Fibroblast of lung (primary cell): ENCODE measurements at regions not wholly inside any gene's neighbourhood (a gene's known extent, or its start where the extent isn't known, plus 50 kb on each side); places are given as distances from the start of the nearest gene placed in this dataset.
"Not testable (repeated sequence)": the region's sequence is repeated elsewhere in the genome, so short reads cannot be mapped to it uniquely, and the experiment has no call there.

ENCODE experiments used
- DNase-seq, 2 donors: peaks; one replicate each; pipeline versions ENCODE4 v3.0.0 to v3.0.0-alpha.2; 2010; ENCODE audit warnings: low read depth in 2 of 2
- H2AFZ ChIP-seq: 2 replicates; pipeline ENCODE4 v1.5.1; 2012; ENCODE audit warnings: low read length, control low read depth, inconsistent platforms
- H3K27ac ChIP-seq: 2 replicates; pipeline ENCODE4 v1.5.1; 2011; ENCODE audit warnings: low read length, control low read depth; ENCODE audit not compliant: insufficient read depth
- H3K27me3 ChIP-seq: 2 replicates; pipeline ENCODE4 v1.5.1; 2011; ENCODE audit warnings: mild to moderate bottlenecking, low read length; ENCODE audit not compliant: control insufficient read depth, insufficient read depth
- H3K36me3 ChIP-seq: 2 replicates; pipeline ENCODE4 v1.5.1; 2011; ENCODE audit warnings: low read length; ENCODE audit not compliant: control insufficient read depth, insufficient read depth
- H3K4me1 ChIP-seq: 2 replicates; pipeline ENCODE4 v1.5.1; 2011; ENCODE audit warnings: low read length; ENCODE audit not compliant: control insufficient read depth, insufficient read depth; ENCODE audit errors: extremely low read depth
- H3K4me2 ChIP-seq: 2 replicates; pipeline ENCODE4 v1.5.1; 2011; ENCODE audit warnings: low read length, control low read depth; ENCODE audit not compliant: insufficient read depth; ENCODE audit errors: extremely low read depth
- H3K4me3 ChIP-seq, 4 experiments: fragments of 200-600 bp in 1 of 4; sonication (generic) in 1 of 4; replicated peaks in 1 of 4; 2 replicates each; pipeline ENCODE4 v1.5.1; 2011 to 2016; ENCODE audit warnings: low read length in 4 of 4, low read depth in 3 of 4, mild to moderate bottlenecking in 3 of 4, control low read depth in 2 of 4, inconsistent platforms in 1 of 4, mixed read lengths in 1 of 4; ENCODE audit not compliant: insufficient read depth in 1 of 4; ENCODE audit errors: control extremely low read depth in 1 of 4
- H3K79me2 ChIP-seq: 2 replicates; pipeline ENCODE4 v1.5.1; 2012; ENCODE audit warnings: mild to moderate bottlenecking, low read length, inconsistent platforms; ENCODE audit not compliant: control insufficient read depth, insufficient read depth
- H3K9ac ChIP-seq: 2 replicates; pipeline ENCODE4 v1.5.1; 2011; ENCODE audit warnings: mild to moderate bottlenecking, low read length, control low read depth; ENCODE audit not compliant: insufficient read depth
- H3K9me3 ChIP-seq: 2 replicates; pipeline ENCODE4 v1.5.1; 2012; ENCODE audit warnings: low read depth, low read length; ENCODE audit not compliant: control insufficient read depth, insufficient read depth
- H4K20me1 ChIP-seq: 2 replicates; pipeline ENCODE4 v1.5.1; 2011; ENCODE audit warnings: low read length; ENCODE audit not compliant: control insufficient read depth, insufficient read depth; ENCODE audit errors: extremely low read depth
- EZH2 ChIP-seq: IDR thresholded peaks from 2 replicates; pipeline ENCODE4 v1.5.1; 2012; ENCODE audit warnings: low read length, control low read depth, mild to moderate bottlenecking; ENCODE audit errors: missing control alignments
- TF ChIP-seq, protein P1 (sequence below), 2 donors: IDR thresholded peaks in 1 of 2; conservative IDR thresholded peaks in 1 of 2; 1 replicate in 1 of 2; 2 replicates in 1 of 2; pipeline ENCODE4 v1.5.1; 2011 to 2012; ENCODE audit warnings: low read length in 2 of 2, control low read depth in 1 of 2, inconsistent platforms in 1 of 2, low read depth in 1 of 2, mild to moderate bottlenecking in 1 of 2

DNA sequence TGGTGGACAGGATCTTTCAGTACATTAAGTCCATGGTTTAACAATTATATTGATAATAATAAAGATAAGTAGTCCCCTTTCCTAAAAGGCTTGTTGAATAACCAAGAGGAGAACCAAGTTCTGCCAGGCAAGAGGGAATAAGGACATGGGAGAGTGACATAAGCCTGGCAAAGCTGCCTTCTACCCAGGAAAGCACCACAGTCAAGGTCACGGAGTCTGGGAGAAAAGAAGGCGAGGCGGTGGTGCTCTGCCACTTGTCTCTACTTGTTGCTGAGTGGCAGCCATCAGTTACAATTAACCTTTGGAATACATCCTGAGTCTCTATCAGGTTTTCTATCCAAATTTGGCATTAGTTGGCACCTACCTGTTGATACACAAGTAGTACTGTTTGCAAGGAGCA, 101.7 kb upstream of the GATA6 start:
- Histone ChIP-seq H3K4me2 (no peak overlapping the region), H3K9me3 (no peaks in the 10 kb centered on the region), H3K27ac (no peak overlapping the region), H3K4me3 (no peak overlapping the region), H2AFZ (no peak overlapping the region), H3K36me3 (no peaks in the 10 kb centered on the region), H3K79me2 (no peaks in the 10 kb centered on the region), H3K27me3 (no peaks in the 10 kb centered on the region), H3K4me1 (no peaks in the 10 kb centered on the region), H4K20me1 (no peaks in the 10 kb centered on the region), H3K9ac (no peak overlapping the region)
- no peak for DNase-seq
- TF ChIP-seq EZH2: no peak
- TF ChIP-seq, protein P1, sequence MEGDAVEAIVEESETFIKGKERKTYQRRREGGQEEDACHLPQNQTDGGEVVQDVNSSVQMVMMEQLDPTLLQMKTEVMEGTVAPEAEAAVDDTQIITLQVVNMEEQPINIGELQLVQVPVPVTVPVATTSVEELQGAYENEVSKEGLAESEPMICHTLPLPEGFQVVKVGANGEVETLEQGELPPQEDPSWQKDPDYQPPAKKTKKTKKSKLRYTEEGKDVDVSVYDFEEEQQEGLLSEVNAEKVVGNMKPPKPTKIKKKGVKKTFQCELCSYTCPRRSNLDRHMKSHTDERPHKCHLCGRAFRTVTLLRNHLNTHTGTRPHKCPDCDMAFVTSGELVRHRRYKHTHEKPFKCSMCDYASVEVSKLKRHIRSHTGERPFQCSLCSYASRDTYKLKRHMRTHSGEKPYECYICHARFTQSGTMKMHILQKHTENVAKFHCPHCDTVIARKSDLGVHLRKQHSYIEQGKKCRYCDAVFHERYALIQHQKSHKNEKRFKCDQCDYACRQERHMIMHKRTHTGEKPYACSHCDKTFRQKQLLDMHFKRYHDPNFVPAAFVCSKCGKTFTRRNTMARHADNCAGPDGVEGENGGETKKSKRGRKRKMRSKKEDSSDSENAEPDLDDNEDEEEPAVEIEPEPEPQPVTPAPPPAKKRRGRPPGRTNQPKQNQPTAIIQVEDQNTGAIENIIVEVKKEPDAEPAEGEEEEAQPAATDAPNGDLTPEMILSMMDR (conservative IDR thresholded peaks at IDR 0.05 in 1 of 2, IDR thresholded peaks at IDR 0.05 in 1 of 2; ENCODE audit: low read depth in 1 of 2, low read length in 2 of 2): no peak

DNA sequence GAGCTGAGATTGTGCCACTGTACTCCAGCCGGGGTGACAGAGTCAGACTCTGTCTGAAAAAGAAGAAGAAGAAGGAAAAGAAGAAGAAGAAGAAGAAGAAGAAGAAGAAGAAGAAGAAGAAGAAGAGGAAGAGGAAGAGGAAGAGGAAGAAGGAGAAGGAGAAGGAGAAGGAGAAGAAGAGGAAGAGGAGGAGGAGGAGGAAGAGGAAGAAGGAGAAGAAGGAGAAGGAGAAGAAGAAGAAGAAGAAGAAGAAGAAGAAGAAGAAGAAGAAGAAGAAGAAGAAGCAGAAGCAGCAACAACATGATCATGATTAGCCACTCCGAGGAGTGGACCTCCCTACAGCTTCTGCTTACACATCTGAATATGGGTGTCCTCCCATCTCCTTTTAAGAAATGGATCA, 100.6 kb upstream of the GATA6 start:
- not testable (repeated sequence) for H3K9ac ChIP-seq, H2AFZ ChIP-seq, DNase-seq

DNA sequence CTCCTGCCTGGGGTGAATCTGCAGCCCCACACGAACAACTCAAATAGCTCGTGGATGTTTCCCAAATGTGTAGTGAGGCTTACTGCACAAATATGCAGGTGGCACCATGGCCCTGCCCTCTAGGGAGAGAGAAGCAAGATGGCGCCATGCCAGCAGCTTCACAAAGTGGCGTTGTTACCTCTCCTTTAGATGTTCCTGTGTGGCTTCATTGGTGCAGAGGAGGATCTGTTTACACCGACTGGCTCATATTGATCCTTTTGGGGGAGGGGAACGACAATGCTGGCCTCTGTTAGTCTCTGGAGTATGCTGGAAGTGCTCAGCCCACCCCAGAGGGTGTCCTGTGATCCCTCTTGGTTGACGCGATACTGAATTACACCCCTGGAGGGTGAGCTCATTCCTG, 99.5 kb upstream of the GATA6 start:
- DNase-seq: no peak
- H3K4me3 ChIP-seq: no peak overlapping the region
- no peaks in the 10 kb centered on the region for H3K4me1 ChIP-seq
- no peak overlapping the region for H2AFZ ChIP-seq
- no peaks in the 10 kb centered on the region for H3K79me2 ChIP-seq
- H3K4me2 ChIP-seq: no peak overlapping the region
- H3K36me3 ChIP-seq: no peaks in the 10 kb centered on the region
- H4K20me1 ChIP-seq: no peaks in the 10 kb centered on the region
- TF ChIP-seq, protein P1 (conservative IDR thresholded peaks at IDR 0.05 in 1 of 2, IDR thresholded peaks at IDR 0.05 in 1 of 2; ENCODE audit: low read depth in 1 of 2, low read length in 2 of 2): no peak
- no peak for TF ChIP-seq EZH2
- H3K27me3 ChIP-seq: no peaks in the 10 kb centered on the region
- no peak overlapping the region for H3K27ac ChIP-seq
- no peaks in the 10 kb centered on the region for H3K9me3 ChIP-seq
- H3K9ac ChIP-seq: no peak overlapping the region

More for the DNA sequence above, 100.6 kb upstream of the GATA6 start:
- H3K79me2 ChIP-seq, H3K36me3 ChIP-seq, H3K27ac ChIP-seq, H3K4me3 ChIP-seq, H3K9me3 ChIP-seq, H3K27me3 ChIP-seq, H3K4me2 ChIP-seq, H3K4me1 ChIP-seq, H4K20me1 ChIP-seq: not testable (repeated sequence)
